ENCODE measurements at regions not wholly inside any gene's neighbourhood (a gene's known extent, or its start where the extent isn't known, plus 50 kb on each side); places are given as distances from the start of the nearest gene placed in this dataset.

DNA sequence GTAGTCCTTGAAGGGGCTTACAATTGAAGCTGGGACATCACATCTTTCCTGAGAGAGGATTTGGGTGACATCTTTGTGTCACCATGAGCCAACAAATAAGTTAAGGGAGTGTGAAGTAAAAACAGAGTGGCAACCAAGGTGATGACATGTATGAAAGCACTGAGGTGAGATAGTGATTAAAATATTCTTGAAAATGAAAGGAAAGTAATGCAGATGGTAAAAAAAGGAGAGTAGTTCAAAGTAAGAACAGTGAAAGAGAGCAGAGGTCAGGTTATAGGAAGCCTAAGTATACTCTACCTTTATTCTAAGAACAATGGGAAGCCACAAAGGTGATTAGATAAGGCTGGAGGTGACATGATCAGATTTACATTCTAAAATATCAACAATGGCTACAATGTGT, 486.1 kb downstream of the DIPK2A start:
- TF ChIP-seq, protein P1, sequence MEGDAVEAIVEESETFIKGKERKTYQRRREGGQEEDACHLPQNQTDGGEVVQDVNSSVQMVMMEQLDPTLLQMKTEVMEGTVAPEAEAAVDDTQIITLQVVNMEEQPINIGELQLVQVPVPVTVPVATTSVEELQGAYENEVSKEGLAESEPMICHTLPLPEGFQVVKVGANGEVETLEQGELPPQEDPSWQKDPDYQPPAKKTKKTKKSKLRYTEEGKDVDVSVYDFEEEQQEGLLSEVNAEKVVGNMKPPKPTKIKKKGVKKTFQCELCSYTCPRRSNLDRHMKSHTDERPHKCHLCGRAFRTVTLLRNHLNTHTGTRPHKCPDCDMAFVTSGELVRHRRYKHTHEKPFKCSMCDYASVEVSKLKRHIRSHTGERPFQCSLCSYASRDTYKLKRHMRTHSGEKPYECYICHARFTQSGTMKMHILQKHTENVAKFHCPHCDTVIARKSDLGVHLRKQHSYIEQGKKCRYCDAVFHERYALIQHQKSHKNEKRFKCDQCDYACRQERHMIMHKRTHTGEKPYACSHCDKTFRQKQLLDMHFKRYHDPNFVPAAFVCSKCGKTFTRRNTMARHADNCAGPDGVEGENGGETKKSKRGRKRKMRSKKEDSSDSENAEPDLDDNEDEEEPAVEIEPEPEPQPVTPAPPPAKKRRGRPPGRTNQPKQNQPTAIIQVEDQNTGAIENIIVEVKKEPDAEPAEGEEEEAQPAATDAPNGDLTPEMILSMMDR (IDR thresholded peaks at IDR 0.05): no peak
- TF ChIP-seq POLR2A (IDR thresholded peaks at IDR 0.05) (no peak), POLR2AphosphoS5 (IDR thresholded peaks at IDR 0.05) (no peak)

All from breast epithelium (tissue), 3 donors.